ENCODE measurements at regions not wholly inside any gene's neighbourhood (a gene's known extent, or its start where the extent isn't known, plus 50 kb on each side); places are given as distances from the start of the nearest gene placed in this dataset.

- Histone ChIP-seq H3K27ac (ENCODE audit: low read depth in 2 of 2, low read length in 2 of 2) (no peak overlapping the region), H3K4me3 (ENCODE audit: low read length in 2 of 2) (no peak overlapping the region), H3K4me1 (ENCODE audit: control insufficient read depth in 2 of 2, insufficient read depth in 2 of 2, low read length in 2 of 2) (no peaks in the 10 kb centered on the region)
These were observed 124.1 kb upstream of the SPACA1 start for GRCh38 chr6:87923389-87924050.

GRCh38 chr6:87922947-87923330, 124.7 kb upstream of the SPACA1 start:
- H3K9ac ChIP-seq (ENCODE audit: low read depth in 1 of 2, low read length in 2 of 2): no peak overlapping the region
- no peaks in the 10 kb centered on the region for H3K9me3 ChIP-seq (ENCODE audit: control insufficient read depth in 2 of 2, low read length in 2 of 2)
- H3K36me3 ChIP-seq (ENCODE audit: control insufficient read depth in 2 of 2, insufficient read depth in 2 of 2, low read length in 2 of 2): no peaks in the 10 kb centered on the region
- H3K27me3 ChIP-seq (ENCODE audit: control insufficient read depth in 2 of 2, insufficient read depth in 2 of 2, low read length in 2 of 2): no peaks in the 10 kb centered on the region
- H3K27ac ChIP-seq (ENCODE audit: low read depth in 2 of 2, low read length in 2 of 2): no peak overlapping the region
- H3K4me1 ChIP-seq (ENCODE audit: control insufficient read depth in 2 of 2, insufficient read depth in 2 of 2, low read length in 2 of 2): no peaks in the 10 kb centered on the region
- H3K4me3 ChIP-seq (ENCODE audit: low read length in 2 of 2): no peak overlapping the region

More at GRCh38 chr6:87923389-87924050, 124.1 kb upstream of the SPACA1 start:
- Histone ChIP-seq H3K27me3 (ENCODE audit: control insufficient read depth in 2 of 2, insufficient read depth in 2 of 2, low read length in 2 of 2) (no peaks in the 10 kb centered on the region), H3K36me3 (ENCODE audit: control insufficient read depth in 2 of 2, insufficient read depth in 2 of 2, low read length in 2 of 2) (no peaks in the 10 kb centered on the region), H3K9ac (ENCODE audit: low read depth in 1 of 2, low read length in 2 of 2) (no peak overlapping the region), H3K9me3 (ENCODE audit: control insufficient read depth in 2 of 2, low read length in 2 of 2) (no peaks in the 10 kb centered on the region)

GRCh38 chr6:87922196-87922946, 125.3 kb upstream of the SPACA1 start:
- no peaks in the 10 kb centered on the region for H3K36me3 ChIP-seq (ENCODE audit: control insufficient read depth in 2 of 2, insufficient read depth in 2 of 2, low read length in 2 of 2)
- no peaks in the 10 kb centered on the region for H3K4me1 ChIP-seq (ENCODE audit: control insufficient read depth in 2 of 2, insufficient read depth in 2 of 2, low read length in 2 of 2)
- H3K27me3 ChIP-seq (ENCODE audit: control insufficient read depth in 2 of 2, insufficient read depth in 2 of 2, low read length in 2 of 2): no peaks in the 10 kb centered on the region
- no peak overlapping the region for H3K27ac ChIP-seq (ENCODE audit: low read depth in 2 of 2, low read length in 2 of 2)
- H3K9me3 ChIP-seq (ENCODE audit: control insufficient read depth in 2 of 2, low read length in 2 of 2): no peaks in the 10 kb centered on the region
- H3K9ac ChIP-seq (ENCODE audit: low read depth in 1 of 2, low read length in 2 of 2): no peak overlapping the region
- no peak overlapping the region for H3K4me3 ChIP-seq (ENCODE audit: low read length in 2 of 2)

DNA sequence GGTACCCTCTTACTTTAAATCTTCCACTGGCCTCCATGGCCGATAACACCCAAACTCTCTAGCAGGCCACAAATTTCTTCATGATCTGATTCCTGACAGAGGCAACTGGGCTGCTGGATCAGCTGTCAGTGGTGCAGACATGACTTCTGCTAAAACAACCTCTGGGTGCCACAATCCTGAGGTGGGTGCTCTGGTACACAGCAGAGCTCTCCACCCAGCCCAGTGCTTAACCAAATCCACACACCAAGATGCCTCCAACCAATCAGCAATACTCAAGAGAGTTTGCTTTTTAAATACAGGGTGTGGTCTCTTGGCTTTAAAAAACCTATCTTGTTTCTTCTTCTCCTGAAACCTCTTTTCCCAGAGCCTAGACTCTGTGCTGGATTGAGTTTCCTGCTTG, 126.6 kb upstream of the SPACA1 start:
- Histone ChIP-seq H3K36me3 (ENCODE audit: control insufficient read depth in 2 of 2, insufficient read depth in 2 of 2, low read length in 2 of 2) (no peaks in the 10 kb centered on the region), H3K27ac (ENCODE audit: low read depth in 2 of 2, low read length in 2 of 2) (no peak overlapping the region), H3K4me3 (ENCODE audit: low read length in 2 of 2) (no peak overlapping the region), H3K27me3 (ENCODE audit: control insufficient read depth in 2 of 2, insufficient read depth in 2 of 2, low read length in 2 of 2) (no peaks in the 10 kb centered on the region), H3K9me3 (ENCODE audit: control insufficient read depth in 2 of 2, low read length in 2 of 2) (no peaks in the 10 kb centered on the region), H3K9ac (ENCODE audit: low read depth in 1 of 2, low read length in 2 of 2) (no peak overlapping the region), H3K4me1 (ENCODE audit: control insufficient read depth in 2 of 2, insufficient read depth in 2 of 2, low read length in 2 of 2) (no peaks in the 10 kb centered on the region)

GRCh38 chr6:87920245-87920644, 127.4 kb upstream of the SPACA1 start:
- H3K4me1 ChIP-seq (ENCODE audit: control insufficient read depth in 2 of 2, insufficient read depth in 2 of 2, low read length in 2 of 2): no peaks in the 10 kb centered on the region
- H3K27me3 ChIP-seq (ENCODE audit: control insufficient read depth in 2 of 2, insufficient read depth in 2 of 2, low read length in 2 of 2): no peaks in the 10 kb centered on the region
- no peak overlapping the region for H3K27ac ChIP-seq (ENCODE audit: low read depth in 2 of 2, low read length in 2 of 2)
- no peaks in the 10 kb centered on the region for H3K9me3 ChIP-seq (ENCODE audit: control insufficient read depth in 2 of 2, low read length in 2 of 2)
- H3K4me3 ChIP-seq (ENCODE audit: low read length in 2 of 2): no peak overlapping the region
- no peak overlapping the region for H3K9ac ChIP-seq (ENCODE audit: low read depth in 1 of 2, low read length in 2 of 2)
- H3K36me3 ChIP-seq (ENCODE audit: control insufficient read depth in 2 of 2, insufficient read depth in 2 of 2, low read length in 2 of 2): no peaks in the 10 kb centered on the region

DNA sequence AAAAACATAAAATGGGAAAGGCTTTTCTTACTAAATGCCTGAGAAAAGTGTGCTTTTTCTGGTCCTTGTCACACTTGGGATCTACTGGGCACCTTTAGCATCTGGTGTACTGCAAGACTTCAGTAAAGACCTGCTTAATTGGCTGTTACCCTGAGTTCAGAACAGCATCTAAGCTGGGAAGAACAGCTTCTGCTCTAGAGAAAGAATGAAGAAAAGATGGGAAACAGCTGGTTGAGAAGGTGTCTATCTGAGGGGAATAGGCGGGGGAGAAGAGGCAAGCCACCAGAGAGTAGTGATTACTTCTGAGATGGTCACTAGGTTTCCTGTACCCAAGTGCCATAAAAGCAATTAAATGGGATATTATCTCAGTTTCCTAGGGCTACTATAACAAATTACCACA, 128.2 kb upstream of the SPACA1 start:
- Histone ChIP-seq H3K27me3 (ENCODE audit: control insufficient read depth in 2 of 2, insufficient read depth in 2 of 2, low read length in 2 of 2) (no peaks in the 10 kb centered on the region), H3K9me3 (ENCODE audit: control insufficient read depth in 2 of 2, low read length in 2 of 2) (no peaks in the 10 kb centered on the region), H3K9ac (ENCODE audit: low read depth in 1 of 2, low read length in 2 of 2) (no peak overlapping the region), H3K4me3 (ENCODE audit: low read length in 2 of 2) (no peak overlapping the region), H3K27ac (ENCODE audit: low read depth in 2 of 2, low read length in 2 of 2) (no peak overlapping the region), H3K36me3 (ENCODE audit: control insufficient read depth in 2 of 2, insufficient read depth in 2 of 2, low read length in 2 of 2) (no peaks in the 10 kb centered on the region), H3K4me1 (ENCODE audit: control insufficient read depth in 2 of 2, insufficient read depth in 2 of 2, low read length in 2 of 2) (no peaks in the 10 kb centered on the region)

DNA sequence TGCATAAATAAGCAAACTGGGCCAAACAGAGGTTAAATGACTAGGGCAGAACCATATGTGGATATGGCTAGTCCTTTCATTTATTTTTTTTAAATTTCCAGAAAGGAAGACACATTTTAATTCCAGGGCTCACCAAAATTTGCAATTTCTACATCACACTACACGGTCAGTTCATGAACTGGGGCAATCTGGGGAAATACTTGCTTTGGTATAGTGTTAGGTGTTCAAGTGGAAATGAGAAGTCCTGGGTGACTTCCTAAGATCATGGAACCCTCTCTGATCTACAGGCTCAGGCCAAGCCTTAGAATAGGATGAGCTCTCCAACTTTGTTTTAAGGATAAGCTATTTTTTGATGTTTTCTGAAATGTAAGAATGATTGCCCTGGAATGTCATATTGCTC, 128.6 kb upstream of the SPACA1 start:
- Histone ChIP-seq H3K27ac (ENCODE audit: low read depth in 2 of 2, low read length in 2 of 2) (no peak overlapping the region), H3K4me3 (ENCODE audit: low read length in 2 of 2) (no peak overlapping the region), H3K9me3 (ENCODE audit: control insufficient read depth in 2 of 2, low read length in 2 of 2) (no peaks in the 10 kb centered on the region), H3K36me3 (ENCODE audit: control insufficient read depth in 2 of 2, insufficient read depth in 2 of 2, low read length in 2 of 2) (no peaks in the 10 kb centered on the region), H3K9ac (ENCODE audit: low read depth in 1 of 2, low read length in 2 of 2) (no peak overlapping the region), H3K4me1 (ENCODE audit: control insufficient read depth in 2 of 2, insufficient read depth in 2 of 2, low read length in 2 of 2) (no peaks in the 10 kb centered on the region), H3K27me3 (ENCODE audit: control insufficient read depth in 2 of 2, insufficient read depth in 2 of 2, low read length in 2 of 2) (no peaks in the 10 kb centered on the region)

DNA sequence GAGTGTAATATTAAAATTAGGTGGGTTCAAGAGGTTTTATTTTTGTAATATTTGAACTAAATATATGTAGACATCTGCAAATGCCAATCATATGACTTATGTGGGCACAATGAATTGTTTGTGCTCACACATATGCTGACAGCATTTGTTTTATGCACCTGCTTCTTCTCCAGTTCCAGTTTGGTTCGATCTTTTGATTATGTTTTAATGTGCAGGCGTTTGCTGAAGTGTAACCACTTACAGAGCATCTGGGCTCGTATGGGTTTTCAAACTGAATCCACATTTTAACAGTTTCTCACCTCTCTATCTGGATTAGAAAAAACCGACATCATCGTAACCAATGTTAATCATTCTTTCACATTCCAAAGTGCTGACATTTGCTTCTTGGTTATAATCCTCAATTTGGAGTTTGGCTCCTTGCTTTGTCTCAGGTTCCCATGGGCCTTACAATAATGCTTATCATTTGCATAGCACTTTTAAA, 129.1 kb upstream of the SPACA1 start:
- no peaks in the 10 kb centered on the region for H3K36me3 ChIP-seq (ENCODE audit: control insufficient read depth in 2 of 2, insufficient read depth in 2 of 2, low read length in 2 of 2)
- no peaks in the 10 kb centered on the region for H3K27me3 ChIP-seq (ENCODE audit: control insufficient read depth in 2 of 2, insufficient read depth in 2 of 2, low read length in 2 of 2)
- H3K4me3 ChIP-seq (ENCODE audit: low read length in 2 of 2): no peak overlapping the region
- H3K4me1 ChIP-seq (ENCODE audit: control insufficient read depth in 2 of 2, insufficient read depth in 2 of 2, low read length in 2 of 2): no peaks in the 10 kb centered on the region
- no peak overlapping the region for H3K9ac ChIP-seq (ENCODE audit: low read depth in 1 of 2, low read length in 2 of 2)
- no peak overlapping the region for H3K27ac ChIP-seq (ENCODE audit: low read depth in 2 of 2, low read length in 2 of 2)
- H3K9me3 ChIP-seq (ENCODE audit: control insufficient read depth in 2 of 2, low read length in 2 of 2): no peaks in the 10 kb centered on the region

DNA sequence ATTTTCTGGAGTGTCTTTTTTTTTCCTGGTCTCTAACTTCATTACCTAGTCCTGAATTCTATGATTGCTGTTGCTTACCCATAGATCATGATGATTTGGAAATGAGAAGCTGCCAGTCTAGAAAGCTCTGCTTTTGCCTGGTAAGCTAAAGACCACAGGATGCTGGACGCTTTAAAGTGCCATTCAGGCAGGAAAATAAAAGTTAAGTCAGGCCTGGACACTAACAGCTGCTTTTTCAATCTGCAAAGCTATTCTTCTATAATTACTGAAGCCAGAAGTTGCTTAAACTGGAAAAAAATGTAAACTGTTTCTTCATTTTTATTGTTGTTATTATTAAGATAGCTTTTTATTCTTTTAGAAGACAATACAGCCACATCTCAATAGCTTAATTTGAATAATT, 129.8 kb upstream of the SPACA1 start:
- Histone ChIP-seq H3K9me3 (ENCODE audit: control insufficient read depth in 2 of 2, low read length in 2 of 2) (no peaks in the 10 kb centered on the region), H3K27me3 (ENCODE audit: control insufficient read depth in 2 of 2, insufficient read depth in 2 of 2, low read length in 2 of 2) (no peaks in the 10 kb centered on the region), H3K9ac (ENCODE audit: low read depth in 1 of 2, low read length in 2 of 2) (no peak overlapping the region), H3K4me1 (ENCODE audit: control insufficient read depth in 2 of 2, insufficient read depth in 2 of 2, low read length in 2 of 2) (no peaks in the 10 kb centered on the region), H3K36me3 (ENCODE audit: control insufficient read depth in 2 of 2, insufficient read depth in 2 of 2, low read length in 2 of 2) (no peaks in the 10 kb centered on the region), H3K4me3 (ENCODE audit: low read length in 2 of 2) (no peak overlapping the region), H3K27ac (ENCODE audit: low read depth in 2 of 2, low read length in 2 of 2) (no peak overlapping the region)

DNA sequence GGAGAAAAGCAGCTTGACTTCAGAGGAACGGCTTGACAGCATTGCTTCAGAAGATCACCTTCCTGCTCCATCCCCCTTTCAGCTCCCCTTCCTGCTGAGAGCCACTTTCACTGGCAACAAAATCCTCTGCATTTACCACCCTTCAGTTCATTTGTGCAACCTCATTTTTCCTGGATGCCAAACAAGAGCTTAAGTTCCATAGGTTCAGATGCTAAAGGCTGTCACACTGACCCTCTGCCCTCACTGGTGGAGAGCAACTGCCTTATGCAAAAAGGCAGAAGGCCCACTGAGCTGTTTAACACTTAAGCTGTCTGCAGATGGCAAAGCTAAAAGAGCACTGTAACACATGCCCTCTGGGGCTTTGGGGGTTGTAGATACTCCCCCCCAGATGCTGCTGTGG, 131.2 kb upstream of the SPACA1 start:
- no peak overlapping the region for H3K27ac ChIP-seq (ENCODE audit: low read depth in 2 of 2, low read length in 2 of 2)
- no peaks in the 10 kb centered on the region for H3K4me1 ChIP-seq (ENCODE audit: control insufficient read depth in 2 of 2, insufficient read depth in 2 of 2, low read length in 2 of 2)
- no peaks in the 10 kb centered on the region for H3K36me3 ChIP-seq (ENCODE audit: control insufficient read depth in 2 of 2, insufficient read depth in 2 of 2, low read length in 2 of 2)
- H3K4me3 ChIP-seq (ENCODE audit: low read length in 2 of 2): no peak overlapping the region
- no peaks in the 10 kb centered on the region for H3K9me3 ChIP-seq (ENCODE audit: control insufficient read depth in 2 of 2, low read length in 2 of 2)
- H3K9ac ChIP-seq (ENCODE audit: low read depth in 1 of 2, low read length in 2 of 2): no peak overlapping the region
- no peaks in the 10 kb centered on the region for H3K27me3 ChIP-seq (ENCODE audit: control insufficient read depth in 2 of 2, insufficient read depth in 2 of 2, low read length in 2 of 2)
